IMR-90 (cell line): ENCODE measurements at regions not wholly inside any gene's neighbourhood (a gene's known extent, or its start where the extent isn't known, plus 50 kb on each side); places are given as distances from the start of the nearest gene placed in this dataset.

ENCODE experiments used
- ATAC-seq: fragments of 200-7000 bp; cut with Tn5 transposase; 2 replicates; pipeline ENCODE4 v1.9.1; 2020; ENCODE audit warnings: low read depth, mild to moderate bottlenecking, moderate library complexity
- BruUV-seq: library from RNA; stranded (reverse); fragments of 400-500 nt; replicated peaks from 2 replicates; lab custom pipeline; 2021; lab: Mats Ljungman, UMichigan
- CTCF ChIA-PET: fragments of 300-600 bp; formaldehyde crosslinking; extraction: SDS; loops from one replicate; lab custom pipeline; 2021; ENCODE audit warnings: antibody characterized with exemption; lab: Yijun Ruan, JAX
- POLR2A ChIA-PET: fragments of 300-600 bp; sonication (Branson Sonifier 250); formaldehyde crosslinking; loops from one replicate; lab custom pipeline; 2022; ENCODE audit warnings: antibody characterized with exemption; ENCODE audit not compliant: unreplicated experiment; lab: Charles Lee
- DNase-seq: peaks from one replicate; pipeline ENCODE4 v3.0.0; 2013
- H2AFZ ChIP-seq: replicated peaks from 2 replicates; pipeline ENCODE3; 2013; ENCODE audit warnings: low read length, mild to moderate bottlenecking; ENCODE audit not compliant: poor library complexity
- H2AK5ac ChIP-seq: 2 replicates; pipeline ENCODE4 v1.6.1; 2013; ENCODE audit warnings: low read depth, low read length, inconsistent platforms
- H2AK9ac ChIP-seq: replicated peaks from 2 replicates; pipeline ENCODE3; 2013; ENCODE audit warnings: mild to moderate bottlenecking, low read depth, low read length, moderate library complexity; ENCODE audit not compliant: poor library complexity
- H2BK120ac ChIP-seq: 2 replicates; pipeline ENCODE4 v1.6.1; 2013; ENCODE audit warnings: low read depth, low read length, inconsistent platforms
- H2BK15ac ChIP-seq: 3 replicates; pipeline ENCODE4 v1.6.1; 2013; ENCODE audit warnings: low read depth, low read length, inconsistent platforms
- H2BK20ac ChIP-seq: 2 replicates; pipeline ENCODE4 v1.6.1; 2013; ENCODE audit warnings: low read depth, mild to moderate bottlenecking, inconsistent platforms, low read length, moderate library complexity
- H2BK5ac ChIP-seq: 2 replicates; pipeline ENCODE4 v1.6.1; 2013; ENCODE audit warnings: mild to moderate bottlenecking, low read depth, low read length, inconsistent platforms; ENCODE audit not compliant: poor library complexity, severe bottlenecking
- H3K14ac ChIP-seq: replicated peaks from 2 replicates; pipeline ENCODE4 v1.6.1; 2013; ENCODE audit warnings: low read depth, low read length, inconsistent platforms
- H3K18ac ChIP-seq: 2 replicates; pipeline ENCODE4 v1.6.1; 2013; ENCODE audit warnings: low read depth, low read length, control low read depth
- H3K23ac ChIP-seq: 2 replicates; pipeline ENCODE4 v1.6.1; 2013; ENCODE audit warnings: low read depth, low read length, inconsistent platforms
- H3K27ac ChIP-seq: 2 replicates; pipeline ENCODE4 v1.5.1; 2013; ENCODE audit warnings: mild to moderate bottlenecking, control low read depth, low read length; ENCODE audit not compliant: insufficient read depth
- H3K27me3 ChIP-seq: 2 replicates; pipeline ENCODE4 v1.6.1; 2013; ENCODE audit warnings: low read length; ENCODE audit not compliant: control insufficient read depth, insufficient read depth
- H3K36me3 ChIP-seq: 2 replicates; pipeline ENCODE4 v1.6.1; 2013; ENCODE audit warnings: low read length, mixed read lengths; ENCODE audit not compliant: control insufficient read depth, insufficient read depth
- H3K4ac ChIP-seq: 2 replicates; pipeline ENCODE4 v1.6.1; 2013; ENCODE audit warnings: low read depth, low read length, inconsistent platforms
- H3K4me1 ChIP-seq: 2 replicates; pipeline ENCODE4 v1.6.1; 2013; ENCODE audit warnings: low read length, mixed read lengths; ENCODE audit not compliant: control insufficient read depth, insufficient read depth
- H3K4me2 ChIP-seq: 2 replicates; pipeline ENCODE4 v1.6.1; 2013; ENCODE audit warnings: low read depth, mild to moderate bottlenecking, control low read depth, low read length, moderate library complexity
- H3K4me3 ChIP-seq: 2 replicates; pipeline ENCODE4 v1.5.1; 2013; ENCODE audit warnings: low read depth, mild to moderate bottlenecking, control low read depth, low read length, moderate library complexity; ENCODE audit not compliant: insufficient read depth
- H3K56ac ChIP-seq: 2 replicates; pipeline ENCODE4 v1.6.1; 2013; ENCODE audit warnings: low read length, inconsistent platforms; ENCODE audit not compliant: insufficient read depth; ENCODE audit errors: extremely low read depth
- H3K79me1 ChIP-seq, 2 experiments: 2 replicates each; pipeline ENCODE4 v1.6.1; 2013; ENCODE audit warnings: low read length in 2 of 2, inconsistent platforms in 1 of 2, low read depth in 1 of 2
- H3K9ac ChIP-seq: 2 replicates; pipeline ENCODE4 v1.6.1; 2013; ENCODE audit warnings: low read depth, low read length, control low read depth
- H3K9me1 ChIP-seq: 2 replicates; pipeline ENCODE4 v1.6.1; 2013; ENCODE audit warnings: low read length, inconsistent platforms; ENCODE audit not compliant: insufficient read depth
- H3K9me3 ChIP-seq: 2 replicates; pipeline ENCODE4 v1.6.1; 2013; ENCODE audit warnings: low read length; ENCODE audit not compliant: control insufficient read depth, insufficient read depth
- H4K20me1 ChIP-seq: 2 replicates; pipeline ENCODE4 v1.6.1; 2013; ENCODE audit warnings: low read length, inconsistent platforms; ENCODE audit not compliant: insufficient read depth
- H4K5ac ChIP-seq: 2 replicates; pipeline ENCODE4 v1.6.1; 2013; ENCODE audit warnings: mild to moderate bottlenecking, low read depth, low read length, control low read depth
- H4K8ac ChIP-seq, 2 experiments: 2 replicates each; pipeline ENCODE4 v1.6.1; 2013; ENCODE audit warnings: low read depth in 2 of 2, low read length in 2 of 2, control low read depth in 1 of 2, inconsistent platforms in 1 of 2
- H4K91ac ChIP-seq: 2 replicates; pipeline ENCODE4 v1.6.1; 2013; ENCODE audit warnings: low read depth, low read length, inconsistent platforms; ENCODE audit not compliant: insufficient read depth
- BHLHE40 ChIP-seq: fragments of 150-350 bp; IDR thresholded peaks from 2 replicates; pipeline ENCODE4 v1.6.1; 2016; ENCODE audit warnings: mild to moderate bottlenecking, low read depth, low read length
- CEBPB ChIP-seq: IDR thresholded peaks from 2 replicates; pipeline ENCODE4 v1.6.1; 2012; ENCODE audit warnings: low read depth, low read length, improper control_type of control experiment
- CHD1 ChIP-seq: IDR thresholded peaks from 2 replicates; pipeline ENCODE4 v1.6.1; 2012; ENCODE audit warnings: low read depth, low read length, improper control_type of control experiment
- CTCF ChIP-seq: conservative IDR thresholded peaks from 2 replicates; pipeline ENCODE4 v1.5.1; 2012; ENCODE audit warnings: mild to moderate bottlenecking, low read depth, low read length, improper control_type of control experiment
- ELK1 ChIP-seq: fragments of 150-350 bp; IDR thresholded peaks from 2 replicates; pipeline ENCODE4 v1.6.1; 2016; ENCODE audit warnings: low read depth, mild to moderate bottlenecking, low read length, moderate library complexity, borderline replicate concordance
- FOS ChIP-seq: fragments of 150-350 bp; IDR thresholded peaks from 2 replicates; pipeline ENCODE4 v1.6.1; 2016; ENCODE audit warnings: low read depth, low read length
- MAFK ChIP-seq: IDR thresholded peaks from 2 replicates; pipeline ENCODE4 v1.6.1; 2012; ENCODE audit warnings: low read depth, low read length, improper control_type of control experiment
- MAZ ChIP-seq: IDR thresholded peaks from 2 replicates; pipeline ENCODE4 v1.6.1; 2012; ENCODE audit warnings: low read depth, mild to moderate bottlenecking, low read length, improper control_type of control experiment, moderate library complexity, borderline replicate concordance
- NFE2L2 ChIP-seq: fragments of 150-350 bp; IDR thresholded peaks from 2 replicates; pipeline ENCODE4 v1.6.1; 2016; ENCODE audit warnings: low read depth, mild to moderate bottlenecking, low read length
- POLR2A ChIP-seq: IDR thresholded peaks from 2 replicates; pipeline ENCODE4 v1.6.1; 2012; ENCODE audit warnings: mild to moderate bottlenecking, low read depth, low read length
- RAD21 ChIP-seq: IDR thresholded peaks from 2 replicates; pipeline ENCODE4 v1.6.1; 2012; ENCODE audit warnings: low read length, improper control_type of control experiment
- RFX5 ChIP-seq: IDR thresholded peaks from 2 replicates; pipeline ENCODE4 v1.8.0; 2012; ENCODE audit warnings: low read depth, mild to moderate bottlenecking, low read length, moderate library complexity
- SMC3 ChIP-seq: fragments of 150-350 bp; IDR thresholded peaks from 2 replicates; pipeline ENCODE4 v1.6.1; 2016; ENCODE audit warnings: low read depth, mild to moderate bottlenecking, antibody characterized with exemption, low read length, moderate library complexity
- USF2 ChIP-seq: fragments of 150-350 bp; IDR thresholded peaks from 2 replicates; pipeline ENCODE4 v1.6.1; 2017; ENCODE audit warnings: mild to moderate bottlenecking, antibody characterized with exemption, low read length, low read depth
- WGBS, 2 experiments: methylation state at CpG; one replicate each; pipeline versions ENCODE4 v1.1.5 to v1.1.7; 2013; ENCODE audit warnings: missing lambda C conversion rate in 2 of 2; ENCODE audit not compliant: insufficient read length in 1 of 2; ENCODE audit errors: extremely low coverage in 2 of 2; 5-methylcytosine and 5-hydroxymethylcytosine counted together
- dilution Hi-C: fragments of 300-500 bp; cut with HindIII; formaldehyde crosslinking; loops from one replicate; pipeline ENCODE4 v1.14.3; 2018; ENCODE audit warnings: low sequenced_read_pairs; ENCODE audit not compliant: unreplicated experiment
- in situ Hi-C: fragments of 300-500 bp; cut with MboI; formaldehyde crosslinking; loops from 3 replicates; pipeline ENCODE4 v1.14.3; 2019; ENCODE audit warnings: low sequenced_read_pairs, inconsistent platforms, mixed read lengths
- intact Hi-C: fragments of 100-400 bp; cut with micrococcal nuclease; formaldehyde crosslinking; loops from 2 replicates; pipeline ENCODE4 v1.10.0; 2022

DNA sequence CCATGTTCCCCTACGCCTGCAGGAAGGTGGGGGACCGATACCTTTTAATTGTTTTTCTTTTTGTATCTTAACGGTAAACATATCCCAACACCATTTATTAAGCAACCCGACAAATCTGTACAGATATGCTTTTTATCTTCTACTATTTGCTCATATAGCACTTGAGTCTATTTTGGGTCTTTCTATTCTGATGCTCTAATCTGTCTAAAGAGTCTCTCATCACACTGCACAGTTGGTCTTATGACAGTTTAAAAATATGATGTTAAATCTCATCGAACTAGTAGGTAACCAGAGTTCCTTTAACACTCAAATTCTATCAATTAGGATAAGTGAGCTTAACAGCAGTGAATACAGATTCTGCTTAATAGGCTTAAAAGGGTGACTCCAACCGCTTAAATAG is 111.6 kb downstream of the SOCS6 start:
- WGBS, 2 experiments = no CpG with 5 or more reads among the region's 6 CpGs
- Histone ChIP-seq H3K18ac (no peak overlapping the region), H3K4ac (no peak overlapping the region), H4K20me1 (no peaks in the 10 kb centered on the region), H3K9me1 (no peaks in the 10 kb centered on the region), H3K9ac (no peak overlapping the region), H3K14ac (no peak overlapping the region), H2AFZ (no peak overlapping the region), H3K4me2 (no peak overlapping the region), H3K27ac (no peak overlapping the region), H2BK5ac (no peak overlapping the region), H2BK15ac (no peak overlapping the region), H2AK9ac (no peak overlapping the region), H3K4me1 (0 out of 2 replicates have a peak, but pooled peaks cover 3% of the 10 kb centered on the region), H2AK5ac (no peak overlapping the region), H3K27me3 (no peaks in the 10 kb centered on the region), H3K23ac (no peak overlapping the region), H3K36me3 (no peaks in the 10 kb centered on the region), H2BK20ac (no peak overlapping the region), H4K91ac (no peak overlapping the region), H3K56ac (no peak overlapping the region), H3K9me3 (no peaks in the 10 kb centered on the region), H4K5ac (no peak overlapping the region), H3K4me3 (no peak overlapping the region), H3K79me1 (no peaks in the 10 kb centered on the region), H2BK120ac (no peak overlapping the region), H4K8ac (no peak overlapping the region)
- TF ChIP-seq NFE2L2 (no peak), CEBPB (no peak), POLR2A (no peak), BHLHE40 (no peak), MAFK (no peak), ELK1 (no peak), RFX5 (no peak), SMC3 (no peak), CHD1 (no peak), USF2 (no peak), FOS (no peak), MAZ (no peak), RAD21 (no peak), CTCF (no peak)
- ChIA-PET CTCF (interaction anchor here (0.6 kb wide), 1 partner anchor 61 kb away, joined by 3 read pairs; no protein-coding TSS in a partner anchor), POLR2A (no interaction called here)
- ATAC-seq (no peak), DNase-seq (no peak)
- BruUV-seq = no TSS peak
- intact Hi-C loops = no loop called here
- dilution Hi-C loops = no loop called here
- in situ Hi-C loops = no loop called here
